GM21526 (cell line): ENCODE measurements at regions not wholly inside any gene's neighbourhood (a gene's known extent, or its start where the extent isn't known, plus 50 kb on each side); places are given as distances from the start of the nearest gene placed in this dataset.
"Not testable (repeated sequence)": the region's sequence is repeated elsewhere in the genome, so short reads cannot be mapped to it uniquely, and the experiment has no call there.

Experiments
- ATAC-seq: cut with Tn5 transposase; IDR thresholded peaks from one replicate; pipeline ENCODE4 v1.9.1; 2021; ENCODE audit warnings: moderate library complexity; ENCODE audit not compliant: unreplicated experiment, low FRiP score

DNA sequence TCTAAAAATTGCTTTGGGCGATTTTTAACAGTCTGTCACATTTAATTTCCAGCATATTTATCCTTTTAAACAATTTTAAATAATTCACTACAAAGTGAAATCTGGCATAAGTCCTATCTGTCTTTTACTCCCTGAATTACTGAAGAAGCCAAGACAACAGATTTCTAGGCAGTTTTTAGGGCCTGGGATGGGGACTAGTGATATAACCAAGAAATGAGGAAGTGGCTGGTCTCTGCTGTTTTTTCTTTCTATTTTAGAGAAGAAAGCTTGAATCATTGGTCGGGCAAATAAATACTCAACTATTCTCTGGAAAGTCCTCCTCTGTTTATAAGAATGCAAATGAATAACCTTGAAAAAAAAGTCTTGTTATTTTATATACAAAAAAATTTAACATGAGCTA lies 79.7 kb upstream of the SSBP2 start:
- ATAC-seq, result no peak

DNA sequence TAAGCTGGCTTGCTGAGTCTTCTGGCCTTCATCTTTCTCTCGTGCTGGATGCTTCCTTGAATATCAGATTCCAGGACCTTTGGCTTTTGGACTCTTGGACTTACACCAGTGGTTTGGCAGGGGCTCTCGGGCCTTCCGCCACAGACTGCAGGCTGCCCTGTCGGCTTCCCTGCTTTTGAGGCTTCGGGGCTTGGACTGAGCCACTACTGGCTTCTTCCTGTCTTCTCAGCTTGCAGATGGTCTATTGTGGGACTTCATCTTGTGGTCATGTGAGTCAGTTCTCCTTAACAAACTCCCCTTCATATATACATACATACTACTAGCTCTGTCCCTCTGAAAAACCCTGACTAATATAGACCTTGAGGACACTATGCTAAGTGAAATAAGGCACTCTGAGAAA lies 78.3 kb upstream of the SSBP2 start:
- no peak for ATAC-seq

DNA sequence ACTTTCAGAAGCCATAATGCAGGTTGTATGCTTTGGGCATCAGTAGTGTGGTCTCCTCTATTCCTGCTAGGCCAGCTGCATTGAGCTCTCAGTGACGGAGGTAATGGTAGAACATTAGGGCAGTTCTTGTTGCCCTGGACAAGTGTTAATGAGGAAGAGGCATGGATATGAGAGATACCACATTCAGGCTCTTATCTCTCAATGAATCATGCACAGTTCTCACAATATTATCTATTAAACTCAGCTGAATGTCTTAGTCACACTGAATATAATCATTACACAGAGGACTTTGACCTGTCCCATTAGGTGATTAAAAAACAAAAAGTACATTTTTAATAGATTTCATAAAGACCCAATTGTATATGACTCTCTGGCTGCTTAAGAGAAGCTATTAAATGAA lies 76.6 kb upstream of the SSBP2 start:
- ATAC-seq, result no peak

DNA sequence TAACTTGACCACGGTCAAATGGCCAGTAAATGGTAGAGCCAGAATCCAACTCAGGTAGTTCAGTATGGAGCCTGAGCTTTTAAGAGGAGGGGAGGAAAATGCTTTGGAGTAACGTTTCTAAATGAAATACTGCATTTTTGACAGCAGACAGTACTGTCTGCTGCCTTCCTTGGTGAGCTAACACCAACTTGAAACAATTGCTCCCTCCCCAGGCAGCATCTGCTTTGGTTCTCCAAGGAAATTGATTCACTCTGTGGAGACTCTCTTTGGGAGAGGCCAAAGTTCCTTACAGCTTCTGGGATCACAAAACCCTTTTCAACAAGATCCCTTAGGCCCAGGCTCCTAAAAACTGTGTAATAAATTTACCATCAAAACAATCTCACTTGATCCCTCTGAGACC lies 75.2 kb upstream of the SSBP2 start:
- no peak for ATAC-seq

DNA sequence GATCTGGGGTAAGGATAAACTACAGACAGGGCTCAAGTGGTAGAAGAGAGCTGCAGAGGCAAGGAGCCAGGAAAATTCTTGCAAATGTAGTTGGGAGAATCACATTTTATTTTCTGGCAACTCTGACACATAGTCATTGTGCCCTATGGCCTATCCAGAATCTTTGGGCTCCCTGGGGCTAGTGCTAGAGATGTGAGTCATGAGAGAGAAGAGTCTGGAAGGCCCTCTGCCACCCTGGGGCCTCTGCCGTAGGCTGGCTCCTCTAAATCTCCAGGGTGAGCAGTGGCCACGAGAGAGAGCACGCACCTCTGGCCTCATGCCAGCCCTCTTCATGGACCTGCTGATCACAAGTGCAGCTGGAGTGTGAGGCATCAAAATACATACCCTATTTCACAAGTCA lies 74.3 kb upstream of the SSBP2 start:
- ATAC-seq, result no peak

DNA sequence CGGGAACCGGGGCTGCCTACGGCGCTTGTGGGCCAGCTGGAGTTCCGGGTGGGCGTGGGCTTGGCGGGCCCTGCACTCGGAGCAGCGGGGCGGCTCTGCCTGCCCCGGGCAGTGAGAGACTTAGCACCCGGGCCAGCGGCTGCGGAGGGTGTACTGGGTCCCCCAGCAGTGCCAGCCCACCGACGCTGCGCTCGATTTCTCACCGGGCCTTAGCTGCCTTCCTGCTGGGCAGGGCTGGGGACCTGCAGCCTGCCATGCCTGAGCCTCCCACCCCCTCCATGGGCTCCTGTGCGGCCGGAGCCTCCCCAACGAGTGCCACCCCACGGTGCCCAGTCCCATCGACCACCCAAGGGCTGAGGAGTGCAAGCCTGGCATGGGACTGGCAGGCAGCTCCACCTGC lies 72.8 kb upstream of the SSBP2 start:
- ATAC-seq, result not testable (repeated sequence)

DNA sequence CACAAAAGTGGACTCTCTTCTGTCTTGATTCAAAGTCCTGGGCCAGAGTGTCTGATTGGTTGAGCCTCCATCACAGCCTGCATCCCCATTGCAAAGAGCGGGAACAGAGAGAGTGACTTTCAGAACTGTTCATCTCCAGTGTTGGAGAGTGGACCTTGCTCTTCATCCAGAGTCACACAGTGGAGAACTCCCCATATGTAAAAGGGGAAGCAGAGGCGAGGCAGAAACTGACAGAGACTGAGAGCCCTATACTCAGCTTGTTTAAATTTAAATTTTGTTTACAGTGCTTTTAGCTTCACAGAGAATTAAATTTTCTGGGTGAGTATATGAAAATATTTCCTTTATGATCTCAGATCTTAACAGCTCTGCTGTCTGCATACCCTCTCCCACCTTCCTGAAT lies 70.0 kb upstream of the SSBP2 start:
- no peak for ATAC-seq

DNA sequence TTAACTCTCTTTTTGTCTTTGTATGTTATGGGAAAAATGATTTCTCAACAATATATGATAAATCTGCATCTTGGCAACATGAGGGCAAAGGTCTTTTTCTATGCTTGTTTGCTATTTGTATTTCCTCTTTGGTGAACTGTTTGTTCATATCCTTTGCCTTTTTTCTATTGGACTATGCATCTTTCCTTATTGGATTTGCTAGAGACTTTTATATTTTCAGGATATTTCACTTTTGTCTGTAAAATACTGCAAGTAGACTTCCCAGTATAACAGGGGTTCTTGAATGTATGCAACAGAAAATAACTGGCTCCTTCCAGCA lies 69.4 kb upstream of the SSBP2 start:
- ATAC-seq, result no peak

DNA sequence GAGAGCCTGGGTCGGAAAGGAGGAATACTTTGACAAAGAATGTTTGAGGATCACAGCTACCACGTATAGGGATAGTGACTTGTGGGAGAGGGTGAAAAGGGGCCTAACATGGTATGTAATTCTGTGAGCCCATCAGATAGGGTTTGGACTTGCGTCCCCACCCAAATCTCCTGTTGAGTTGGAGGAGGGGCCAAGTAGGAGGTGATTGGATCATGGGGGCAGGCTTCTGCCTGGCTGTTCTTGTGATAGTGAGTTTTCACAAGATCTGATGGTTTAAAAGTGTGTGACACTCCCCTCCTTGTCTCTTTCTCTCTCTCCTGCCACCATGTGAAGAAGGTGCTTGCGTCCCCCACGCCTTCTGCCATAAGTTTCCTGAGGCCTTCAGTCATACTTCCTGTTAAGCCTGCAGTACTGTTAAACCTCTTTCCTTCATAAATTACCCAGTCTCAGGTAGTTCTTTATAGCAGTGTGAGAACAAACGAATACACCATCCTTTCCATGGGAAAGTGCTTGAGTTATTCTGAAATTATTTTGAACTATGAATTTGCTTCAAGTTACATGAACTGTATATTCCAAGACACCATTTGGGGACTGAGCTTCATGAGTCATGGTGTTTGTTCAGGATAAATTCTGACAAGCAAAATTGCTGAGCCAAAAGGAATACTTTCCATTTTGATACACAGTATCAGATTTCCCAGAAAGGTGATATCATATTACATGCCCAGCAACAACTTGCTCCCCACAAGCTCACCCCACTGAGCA lies 68.8 kb upstream of the SSBP2 start:
- no peak for ATAC-seq

DNA sequence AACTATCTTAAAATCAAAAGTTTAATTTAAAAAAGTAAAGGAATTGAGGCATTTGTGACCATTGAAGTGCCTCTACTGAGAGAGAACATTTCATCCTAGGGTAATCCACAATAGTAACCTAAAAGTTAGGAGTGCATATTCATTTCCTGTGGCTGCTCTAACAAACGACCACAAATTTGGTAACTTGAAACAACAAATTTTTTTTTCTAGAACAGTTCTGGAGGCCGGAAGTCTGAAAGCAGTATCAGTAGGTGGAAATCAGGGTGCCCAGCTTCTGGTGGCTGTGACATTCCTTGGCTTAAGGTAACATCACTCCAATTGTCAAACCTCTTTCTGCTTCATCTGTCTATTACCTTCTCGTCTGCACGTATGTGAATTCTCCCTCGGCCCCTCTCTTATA lies 67.1 kb upstream of the SSBP2 start:
- ATAC-seq, result no peak

DNA sequence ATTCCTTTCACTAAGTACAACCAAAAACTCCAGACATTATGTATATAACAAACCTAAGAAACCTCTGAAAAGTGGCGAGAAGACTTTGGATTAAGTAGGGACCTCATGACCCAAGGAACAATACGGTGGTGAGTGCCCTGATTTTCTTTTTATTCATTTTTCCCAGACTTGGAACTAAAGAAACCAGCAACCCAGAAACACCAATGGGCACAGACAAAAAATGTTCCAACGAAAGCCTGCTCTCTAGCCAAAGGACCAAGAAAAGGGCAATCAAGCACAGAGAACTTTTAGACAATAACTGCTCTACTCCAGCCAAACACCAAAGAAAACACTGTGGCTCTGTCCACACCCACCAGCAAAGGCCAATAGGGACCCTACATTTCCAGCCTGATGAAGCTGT lies 66.2 kb upstream of the SSBP2 start:
- ATAC-seq, result no peak

DNA sequence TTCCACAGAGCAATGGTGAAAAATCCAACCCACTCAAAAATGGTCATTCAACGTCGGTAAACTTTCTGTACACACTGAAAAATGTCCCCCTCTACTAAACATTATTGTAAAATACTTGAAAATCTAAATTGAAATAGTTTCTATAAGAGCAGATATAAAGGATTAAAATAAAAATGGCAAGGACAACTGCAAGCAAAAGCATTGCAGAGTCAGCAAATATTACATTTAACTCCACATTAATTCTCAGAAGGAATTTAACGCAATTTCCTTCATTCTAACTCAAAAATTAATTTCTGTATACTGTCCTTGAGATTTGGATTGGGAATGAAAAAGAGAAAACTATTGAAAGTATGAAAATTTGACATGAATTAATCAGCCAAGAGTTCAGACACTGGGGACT lies 64.4 kb upstream of the SSBP2 start:
- ATAC-seq, result no peak

DNA sequence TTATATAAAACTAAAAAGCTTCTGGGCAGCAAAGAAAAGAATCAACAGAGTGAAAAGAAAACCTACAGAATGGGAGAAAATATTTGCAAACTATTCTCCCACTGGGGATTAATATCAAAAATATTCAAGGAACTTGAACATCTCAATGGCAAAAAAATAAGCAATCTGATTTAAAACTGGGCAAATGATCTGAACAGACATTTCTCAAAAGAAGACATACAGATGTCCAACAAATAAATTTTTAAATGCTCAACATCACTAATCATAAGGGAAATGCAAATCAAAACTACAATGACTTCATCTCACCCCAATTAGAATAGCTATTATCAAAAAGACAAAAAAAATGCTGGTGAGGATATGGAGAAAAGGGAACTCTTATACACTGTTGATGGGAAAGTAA lies 57.2 kb upstream of the SSBP2 start:
- ATAC-seq, result no peak

DNA sequence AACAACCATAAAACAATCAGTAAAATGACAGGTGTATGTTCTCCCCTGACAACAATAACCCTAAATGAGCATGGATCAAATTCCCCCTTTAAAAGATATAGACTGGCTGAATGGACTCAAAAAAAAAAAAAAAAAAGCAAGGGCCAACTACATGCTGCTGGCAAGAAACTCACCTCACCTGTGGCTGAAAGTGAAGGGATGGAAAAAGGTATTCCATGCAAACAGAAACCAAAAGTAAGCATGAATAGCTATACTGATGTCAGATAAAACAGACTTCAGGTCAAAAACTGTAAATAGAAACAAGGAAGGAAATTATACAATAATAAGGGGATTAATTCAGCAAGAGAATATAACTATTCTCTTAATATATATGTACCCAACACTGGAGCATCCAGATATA lies 54.2 kb upstream of the SSBP2 start:
- ATAC-seq, result no peak

DNA sequence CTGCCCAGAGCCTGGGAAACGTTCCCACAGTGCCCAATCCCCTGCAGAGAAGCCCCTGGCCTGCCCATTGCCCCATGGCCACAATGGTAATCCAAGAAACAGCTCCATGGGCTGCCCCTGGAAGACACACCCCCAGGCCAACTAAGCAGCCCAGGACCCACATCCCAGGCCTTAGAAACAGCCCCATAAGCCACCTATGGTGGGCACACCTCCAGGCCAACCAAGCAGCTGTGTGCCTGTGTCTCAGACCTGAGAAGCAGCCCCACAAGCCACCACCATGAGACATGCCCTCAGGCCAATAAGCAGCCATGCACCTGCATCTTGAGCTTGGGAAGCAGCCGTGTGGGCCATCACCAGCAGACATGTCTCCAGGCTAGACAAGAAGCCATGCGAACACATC lies 52.9 kb upstream of the SSBP2 start:
- no peak for ATAC-seq

DNA sequence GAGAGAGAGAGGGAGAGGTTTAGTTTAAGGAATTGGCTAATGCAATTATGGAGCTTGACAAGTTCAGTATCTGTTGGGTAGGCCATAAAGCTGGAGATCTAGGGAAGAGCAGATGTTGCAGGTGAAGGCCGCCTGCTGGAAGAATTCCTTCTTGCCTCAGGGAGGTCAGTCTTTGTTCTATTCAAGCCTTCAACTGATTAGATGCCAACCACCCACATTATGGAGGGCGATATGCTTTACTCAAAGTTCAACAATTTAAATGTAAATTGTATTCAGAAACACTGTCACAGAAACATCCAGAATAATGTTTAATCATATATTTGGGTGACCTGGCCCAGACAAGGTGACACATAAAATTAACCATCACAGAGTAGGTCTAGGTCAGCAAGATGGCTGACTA lies 51.7 kb upstream of the SSBP2 start:
- no peak for ATAC-seq

DNA sequence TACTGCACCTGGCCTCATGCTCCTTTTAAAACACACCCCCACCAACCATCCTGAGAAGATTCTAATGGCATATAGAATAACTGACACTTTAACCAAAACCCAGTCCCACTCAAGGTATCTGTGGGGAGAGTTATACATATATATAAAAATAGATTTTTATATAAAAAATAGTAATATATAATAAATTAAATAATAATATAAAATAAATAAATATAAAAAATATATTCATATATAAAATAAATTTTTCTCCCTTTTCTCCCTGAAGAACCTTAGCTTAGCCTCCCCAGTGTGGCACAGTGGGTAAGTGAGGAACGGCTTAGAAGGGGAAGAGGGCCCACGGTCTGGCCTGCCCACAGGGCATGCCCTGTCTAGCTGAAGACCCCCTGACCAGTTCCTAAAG lies 51.1 kb upstream of the SSBP2 start:
- ATAC-seq, result no peak

DNA sequence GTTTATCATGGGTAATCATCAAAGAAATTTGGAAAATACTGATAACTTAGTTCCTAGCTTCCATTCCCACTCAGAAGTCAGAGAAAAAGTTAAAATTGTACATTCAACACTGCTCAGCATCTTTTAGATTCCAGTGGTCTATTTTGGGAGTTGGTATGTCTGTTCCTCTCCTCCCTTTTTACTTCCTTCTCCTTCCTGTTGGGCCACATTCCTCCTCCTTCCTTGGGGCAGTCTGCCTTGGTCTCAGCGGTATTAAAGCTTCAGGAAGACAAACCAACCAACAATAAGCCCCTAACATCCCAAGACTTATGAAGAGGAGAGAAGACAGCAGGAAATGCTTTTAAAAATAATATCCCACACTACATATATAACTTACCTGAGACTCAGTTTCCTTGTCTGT lies 49.9 kb upstream of the SSBP2 start:
- no peak for ATAC-seq
